Natural killer cell (primary cell): ENCODE measurements at regions not wholly inside any gene's neighbourhood (a gene's known extent, or its start where the extent isn't known, plus 50 kb on each side); places are given as distances from the start of the nearest gene placed in this dataset.

Experiments used
- ATAC-seq, 3 donors: fragments of 150-1000 bp in 2 of 3; fragments of 200-7000 bp in 1 of 3; cut with Tn5 transposase; 1 replicate in 1 of 3; 2 replicates in 2 of 3; pipeline ENCODE4 v1.10.0; 2021; ENCODE audit warnings: mild to moderate bottlenecking in 2 of 3, moderate library complexity in 2 of 3
- DNase-seq, 2 donors: peaks; one replicate each; pipeline versions ENCODE4 v3.0.0 to v3.0.0-alpha.2; 2013 to 2021; ENCODE audit warnings: mixed read lengths in 1 of 2
- H3K27ac ChIP-seq: one replicate; pipeline ENCODE4 v1.5.1; 2013; ENCODE audit warnings: mild to moderate bottlenecking, low read length
- H3K27me3 ChIP-seq: one replicate; pipeline ENCODE4 v1.6.1; 2013; ENCODE audit warnings: low read length; ENCODE audit not compliant: control insufficient read depth, insufficient read depth
- H3K36me3 ChIP-seq: one replicate; pipeline ENCODE4 v1.6.1; 2013; ENCODE audit warnings: low read length; ENCODE audit not compliant: control insufficient read depth, insufficient read depth
- H3K4me1 ChIP-seq: one replicate; pipeline ENCODE4 v1.6.1; 2013; ENCODE audit warnings: low read length; ENCODE audit not compliant: control insufficient read depth, insufficient read depth
- H3K4me3 ChIP-seq: one replicate; pipeline ENCODE4 v1.5.1; 2013; ENCODE audit warnings: low read length
- H3K9me3 ChIP-seq: one replicate; pipeline ENCODE4 v1.6.1; 2013; ENCODE audit warnings: low read length; ENCODE audit not compliant: control insufficient read depth, insufficient read depth
- H3K27ac Mint-ChIP-seq, 2 donors: one replicate each; pipeline ENCODE4 v1.8.0; 2022; ENCODE audit warnings: mild to moderate bottlenecking in 2 of 2, mixed read lengths in 2 of 2, moderate library complexity in 1 of 2
- H3K27me3 Mint-ChIP-seq, 2 donors: one replicate each; pipeline ENCODE4 v1.8.0; 2022; ENCODE audit warnings: low read depth in 2 of 2, mixed read lengths in 2 of 2
- H3K36me3 Mint-ChIP-seq: one replicate; pipeline ENCODE4 v1.8.0; 2022; ENCODE audit warnings: mixed read lengths
- H3K4me1 Mint-ChIP-seq, 2 donors: one replicate each; pipeline ENCODE4 v1.8.0; 2022; ENCODE audit warnings: mixed read lengths in 2 of 2
- H3K4me3 Mint-ChIP-seq: one replicate; pipeline ENCODE4 v1.8.0; 2022; ENCODE audit warnings: mild to moderate bottlenecking, moderate library complexity, mixed read lengths
- H3K9me3 Mint-ChIP-seq, 2 donors: one replicate each; pipeline ENCODE4 v1.8.0; 2022; ENCODE audit warnings: mixed read lengths in 2 of 2
- WGBS: methylation state at CpG from one replicate; pipeline ENCODE4 v1.1.7; 2013; ENCODE audit warnings: missing lambda C conversion rate; ENCODE audit not compliant: insufficient coverage; 5-methylcytosine and 5-hydroxymethylcytosine counted together
- intact Hi-C: fragments of 100-400 bp; cut with micrococcal nuclease; formaldehyde crosslinking; loops from one replicate; pipeline ENCODE4 v1.14.2; 2022
- TF ChIP-seq, protein P1 (sequence below): fragments of 200-600 bp; IDR thresholded peaks from one replicate; pipeline ENCODE4 v1.8.0; 2022; ENCODE audit warnings: antibody characterized with exemption

DNA sequence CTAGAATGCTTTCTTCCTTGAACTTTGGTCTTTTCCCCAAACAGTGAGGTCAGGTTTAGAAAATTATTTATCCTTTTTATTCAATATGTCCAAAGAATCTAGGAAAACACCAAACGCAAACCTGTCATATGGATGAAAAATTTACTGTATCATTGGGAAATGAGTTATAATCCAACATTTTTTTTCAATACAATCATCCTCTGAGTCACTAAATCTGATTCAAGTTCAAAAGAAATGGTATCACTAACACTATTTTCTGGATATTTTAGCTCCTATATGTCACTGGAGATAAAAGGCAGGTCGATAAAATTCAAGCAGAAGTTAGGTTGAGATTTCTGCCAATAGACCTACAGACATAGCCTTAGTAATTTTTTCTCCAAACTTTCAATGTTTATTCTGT lies 591.6 kb upstream of the AGTR1 start:
- Mint-ChIP-seq H3K27me3 (peaks cover 0 to 6% of the 10 kb centered on the region in 2 donors), H3K9me3 (peaks cover 2 to 10% of the 10 kb centered on the region in 2 donors), H3K36me3 (no peaks in the 10 kb centered on the region), H3K4me1 (no peaks in the 10 kb centered on the region), H3K27ac (no peak overlapping the region), H3K4me3 (no peak overlapping the region)
- Histone ChIP-seq H3K27me3 (no peaks in the 10 kb centered on the region), H3K9me3 (no peaks in the 10 kb centered on the region), H3K4me1 (no peaks in the 10 kb centered on the region), H3K27ac (no peak overlapping the region), H3K4me3 (no peak overlapping the region), H3K36me3 (no peaks in the 10 kb centered on the region)
- ATAC-seq, result no peak
- WGBS, result no CpG with 5 or more reads among the region's 2 CpGs
- no peak for DNase-seq
- TF ChIP-seq, protein P1, sequence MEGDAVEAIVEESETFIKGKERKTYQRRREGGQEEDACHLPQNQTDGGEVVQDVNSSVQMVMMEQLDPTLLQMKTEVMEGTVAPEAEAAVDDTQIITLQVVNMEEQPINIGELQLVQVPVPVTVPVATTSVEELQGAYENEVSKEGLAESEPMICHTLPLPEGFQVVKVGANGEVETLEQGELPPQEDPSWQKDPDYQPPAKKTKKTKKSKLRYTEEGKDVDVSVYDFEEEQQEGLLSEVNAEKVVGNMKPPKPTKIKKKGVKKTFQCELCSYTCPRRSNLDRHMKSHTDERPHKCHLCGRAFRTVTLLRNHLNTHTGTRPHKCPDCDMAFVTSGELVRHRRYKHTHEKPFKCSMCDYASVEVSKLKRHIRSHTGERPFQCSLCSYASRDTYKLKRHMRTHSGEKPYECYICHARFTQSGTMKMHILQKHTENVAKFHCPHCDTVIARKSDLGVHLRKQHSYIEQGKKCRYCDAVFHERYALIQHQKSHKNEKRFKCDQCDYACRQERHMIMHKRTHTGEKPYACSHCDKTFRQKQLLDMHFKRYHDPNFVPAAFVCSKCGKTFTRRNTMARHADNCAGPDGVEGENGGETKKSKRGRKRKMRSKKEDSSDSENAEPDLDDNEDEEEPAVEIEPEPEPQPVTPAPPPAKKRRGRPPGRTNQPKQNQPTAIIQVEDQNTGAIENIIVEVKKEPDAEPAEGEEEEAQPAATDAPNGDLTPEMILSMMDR, result no peak
- intact Hi-C loops, result no loop called here

DNA sequence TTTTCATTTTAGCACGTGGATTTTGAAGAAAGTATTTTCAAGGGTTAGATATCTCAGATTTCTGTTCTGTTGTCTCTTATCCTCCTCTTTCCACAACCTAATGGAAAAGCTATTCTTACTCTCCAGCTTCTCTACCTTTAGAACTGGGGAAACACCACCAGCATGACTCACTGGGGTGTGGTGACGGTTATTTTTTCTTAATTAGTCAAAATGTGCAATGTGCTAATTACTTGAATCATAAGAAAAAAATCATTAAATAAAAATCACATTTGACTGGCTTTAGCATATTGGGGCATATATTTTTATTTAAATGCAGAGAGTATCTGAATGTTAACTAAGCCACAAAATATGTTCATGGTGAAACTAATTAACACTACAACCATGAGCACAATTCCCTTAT lies 570.7 kb upstream of the AGTR1 start:
- H3K4me1 Mint-ChIP-seq, result no peaks in the 10 kb centered on the region
- H3K9me3 Mint-ChIP-seq, result peaks cover 0 to 6% of the 10 kb centered on the region in 2 donors

DNA sequence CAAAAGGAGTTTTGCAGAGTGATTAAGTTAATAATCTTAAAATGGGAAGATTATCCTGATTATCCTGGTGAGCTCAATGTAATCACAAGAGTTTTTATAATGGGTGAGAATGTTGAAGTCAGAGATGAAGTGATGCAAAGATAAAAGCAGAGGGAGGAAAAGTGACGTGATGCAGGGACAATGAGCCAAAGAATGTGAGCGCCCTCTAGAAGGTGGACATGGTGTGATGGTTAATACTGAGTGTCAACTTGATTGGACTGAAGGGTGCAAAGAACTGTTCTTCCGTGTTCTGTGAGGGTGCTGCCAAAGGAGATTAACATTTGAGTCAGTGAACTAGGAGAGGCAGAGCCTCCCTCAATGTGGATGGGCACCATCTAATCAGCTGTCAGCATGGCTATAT lies 569.6 kb upstream of the AGTR1 start:
- H3K4me3 ChIP-seq, result no peak overlapping the region
- peaks cover 3% of the 10 kb centered on the region for H3K9me3 ChIP-seq
- no peak overlapping the region for H3K27ac Mint-ChIP-seq
- H3K4me3 Mint-ChIP-seq, result no peak overlapping the region
- H3K27me3 Mint-ChIP-seq, result no peaks in the 10 kb centered on the region
- no peaks in the 10 kb centered on the region for H3K4me1 ChIP-seq
- intact Hi-C loops, result no loop called here
- DNase-seq (no peak), ATAC-seq (no peak)
- H3K9me3 Mint-ChIP-seq, result peaks cover 0 to 4% of the 10 kb centered on the region in 2 donors
- WGBS, result 62% methylated on average over 3 of the region's 3 CpGs
- TF ChIP-seq, protein P1, result no peak
- H3K36me3 ChIP-seq, result no peaks in the 10 kb centered on the region
- H3K27me3 ChIP-seq, result no peaks in the 10 kb centered on the region
- H3K27ac ChIP-seq, result no peak overlapping the region
- no peaks in the 10 kb centered on the region for H3K4me1 Mint-ChIP-seq
- no peaks in the 10 kb centered on the region for H3K36me3 Mint-ChIP-seq

More for the DNA sequence above, 570.7 kb upstream of the AGTR1 start:
- Mint-ChIP-seq H3K27me3 (no peaks in the 10 kb centered on the region), H3K4me3 (no peak overlapping the region), H3K27ac (no peak overlapping the region), H3K36me3 (no peaks in the 10 kb centered on the region)
- WGBS, result no CpG with 5 or more reads among the region's 2 CpGs
- Histone ChIP-seq H3K27me3 (no peaks in the 10 kb centered on the region), H3K27ac (no peak overlapping the region), H3K9me3 (peaks cover 3% of the 10 kb centered on the region), H3K4me1 (no peaks in the 10 kb centered on the region), H3K36me3 (no peaks in the 10 kb centered on the region), H3K4me3 (no peak overlapping the region)
- intact Hi-C loops, result no loop called here
- DNase-seq (no peak), ATAC-seq (no peak)
- TF ChIP-seq, protein P1, result no peak

DNA sequence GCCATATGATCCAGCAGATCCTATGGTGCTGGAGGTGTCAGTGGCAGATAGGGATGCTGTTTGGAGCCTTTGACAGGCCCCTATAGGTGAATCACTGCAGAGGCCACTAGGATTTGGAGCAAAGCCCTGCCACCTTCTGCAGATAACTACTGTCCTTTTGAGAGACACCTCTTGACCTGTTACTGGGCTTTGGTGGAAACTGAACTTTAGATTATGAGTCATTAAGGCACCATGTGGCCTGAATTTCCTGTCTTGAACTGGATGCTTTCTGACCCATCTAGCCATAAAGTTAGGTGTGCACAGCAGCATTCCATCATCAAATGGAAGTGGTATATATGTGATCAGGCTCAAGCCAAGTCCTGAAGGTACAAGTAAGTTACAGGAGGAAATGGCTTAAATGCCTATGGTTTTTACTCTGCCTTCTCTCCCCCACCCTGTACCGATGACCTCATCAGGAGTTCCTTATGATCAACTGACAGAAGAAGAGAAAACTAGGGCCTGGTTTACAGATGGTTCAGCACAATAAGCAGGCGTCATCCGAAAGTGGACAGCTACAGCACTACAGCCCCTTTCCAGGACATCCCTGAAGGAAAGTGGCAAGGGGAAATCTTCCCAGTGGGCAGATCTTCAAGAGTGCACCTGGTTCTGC lies 565.6 kb upstream of the AGTR1 start:
- Mint-ChIP-seq H3K36me3 (no peaks in the 10 kb centered on the region), H3K9me3 (peaks cover 0 to 8% of the 10 kb centered on the region in 2 donors), H3K27ac (no peak overlapping the region), H3K27me3 (no peaks in the 10 kb centered on the region), H3K4me1 (no peaks in the 10 kb centered on the region), H3K4me3 (no peak overlapping the region)
- ATAC-seq (no peak), DNase-seq (no peak)
- Histone ChIP-seq H3K36me3 (no peaks in the 10 kb centered on the region), H3K4me1 (no peaks in the 10 kb centered on the region), H3K4me3 (no peak overlapping the region), H3K27me3 (no peaks in the 10 kb centered on the region), H3K9me3 (peaks cover 3% of the 10 kb centered on the region), H3K27ac (no peak overlapping the region)
- intact Hi-C loops, result no loop called here
- TF ChIP-seq, protein P1, result no peak
- WGBS, result 78% methylated on average over 3 of the region's 3 CpGs
